GM10266 (cell line): ENCODE measurements at regions not wholly inside any gene's neighbourhood (a gene's known extent, or its start where the extent isn't known, plus 50 kb on each side); places are given as distances from the start of the nearest gene placed in this dataset.

Experiments
- DNase-seq: peaks from one replicate; pipeline ENCODE4 v3.0.0; 2012; ENCODE audit errors: extremely low spot score
- CTCF ChIP-seq: IDR thresholded peaks from 2 replicates; pipeline ENCODE4 v1.5.1; 2012; ENCODE audit warnings: mild to moderate bottlenecking, low read depth; ENCODE audit not compliant: control insufficient read depth, insufficient read depth; ENCODE audit errors: missing control alignments

- DNase-seq: no peak
- no peak for TF ChIP-seq CTCF
Observed at GRCh38 chr9:129242971-129243561, 65.0 kb upstream of the IER5L start.

- no peak for TF ChIP-seq CTCF
- no peak for DNase-seq
Observed at GRCh38 chr9:129242191-129242941, 64.3 kb upstream of the IER5L start.

GRCh38 chr9:129241725-129242124 lies 63.7 kb upstream of the IER5L start:
- no peak for DNase-seq
- TF ChIP-seq CTCF: no peak

GRCh38 chr9:129240581-129241211 lies 62.6 kb upstream of the IER5L start:
- no peak for DNase-seq
- TF ChIP-seq CTCF: no peak

- no peak for TF ChIP-seq CTCF
- no peak for DNase-seq
Observed at GRCh38 chr9:129239946-129240490, 62.0 kb upstream of the IER5L start.

- DNase-seq: no peak
- TF ChIP-seq CTCF: no peak
Observed at GRCh38 chr9:129237803-129238202, 59.7 kb upstream of the IER5L start.
